Trophoblast cell (in vitro differentiated cells and primary cell): ENCODE measurements at regions not wholly inside any gene's neighbourhood (a gene's known extent, or its start where the extent isn't known, plus 50 kb on each side); places are given as distances from the start of the nearest gene placed in this dataset.

Source experiments
- DNase-seq, 2 donors: peaks; one replicate each; pipeline ENCODE4 v3.0.0-alpha.2; 2016
- H2AFZ ChIP-seq: 2 replicates; pipeline ENCODE4 v1.6.1; 2013; ENCODE audit warnings: low read length, moderate library complexity, mild to moderate bottlenecking; ENCODE audit not compliant: insufficient read depth, poor library complexity
- H2AK5ac ChIP-seq: 2 replicates; pipeline ENCODE4 v1.6.1; 2013; ENCODE audit warnings: mild to moderate bottlenecking, low read length
- H2BK120ac ChIP-seq: 2 replicates; pipeline ENCODE4 v1.6.1; 2013; ENCODE audit warnings: low read length, mild to moderate bottlenecking, moderate library complexity; ENCODE audit not compliant: insufficient read depth, poor library complexity
- H2BK12ac ChIP-seq: 2 replicates; pipeline ENCODE4 v1.6.1; 2013; ENCODE audit warnings: mild to moderate bottlenecking, low read length, moderate library complexity
- H2BK5ac ChIP-seq: 2 replicates; pipeline ENCODE4 v1.6.1; 2013; ENCODE audit warnings: low read length, low read depth, moderate library complexity, mild to moderate bottlenecking; ENCODE audit not compliant: poor library complexity
- H3K14ac ChIP-seq: 2 replicates; pipeline ENCODE4 v1.6.1; 2013; ENCODE audit warnings: mild to moderate bottlenecking, low read length
- H3K18ac ChIP-seq: 2 replicates; pipeline ENCODE4 v1.6.1; 2013; ENCODE audit warnings: mild to moderate bottlenecking, low read length
- H3K23ac ChIP-seq: 2 replicates; pipeline ENCODE4 v1.6.1; 2013; ENCODE audit warnings: low read length
- H3K27ac ChIP-seq: 2 replicates; pipeline ENCODE4 v1.5.1; 2013; ENCODE audit warnings: low read depth, mild to moderate bottlenecking, inconsistent platforms, low read length, moderate library complexity
- H3K27me3 ChIP-seq: 2 replicates; pipeline ENCODE4 v1.6.1; 2013; ENCODE audit warnings: inconsistent platforms, mild to moderate bottlenecking, low read length, moderate library complexity; ENCODE audit not compliant: insufficient read depth
- H3K36me3 ChIP-seq, 2 experiments: 1 replicate in 1 of 2; 2 replicates in 1 of 2; pipeline ENCODE4 v1.6.1; 2013; ENCODE audit warnings: low read length in 2 of 2, mild to moderate bottlenecking in 2 of 2, moderate library complexity in 1 of 2; ENCODE audit not compliant: insufficient read depth in 2 of 2, control insufficient read depth in 1 of 2
- H3K4ac ChIP-seq: 2 replicates; pipeline ENCODE4 v1.6.1; 2013; ENCODE audit warnings: low read depth, mild to moderate bottlenecking, low read length, moderate library complexity
- H3K4me1 ChIP-seq, 2 experiments: 1 replicate in 1 of 2; 2 replicates in 1 of 2; pipeline ENCODE4 v1.6.1; 2013; ENCODE audit warnings: low read length in 2 of 2, mild to moderate bottlenecking in 2 of 2, moderate library complexity in 1 of 2; ENCODE audit not compliant: insufficient read depth in 2 of 2, control insufficient read depth in 1 of 2
- H3K4me2 ChIP-seq: 2 replicates; pipeline ENCODE4 v1.6.1; 2013; ENCODE audit warnings: inconsistent platforms, mild to moderate bottlenecking, low read length, moderate library complexity
- H3K4me3 ChIP-seq: 2 replicates; pipeline ENCODE4 v1.5.1; 2013; ENCODE audit warnings: mild to moderate bottlenecking, low read depth, low read length, inconsistent platforms
- H3K79me1 ChIP-seq: one replicate; pipeline ENCODE4 v1.6.1; 2013; ENCODE audit warnings: low read length
- H3K79me2 ChIP-seq: 2 replicates; pipeline ENCODE4 v1.6.1; 2013; ENCODE audit warnings: low read length, mild to moderate bottlenecking; ENCODE audit not compliant: control insufficient read depth, insufficient read depth, poor library complexity
- H3K9ac ChIP-seq: 2 replicates; pipeline ENCODE4 v1.6.1; 2013; ENCODE audit warnings: mild to moderate bottlenecking, low read length
- H3K9me3 ChIP-seq: 2 replicates; pipeline ENCODE4 v1.6.1; 2013; ENCODE audit warnings: low read depth, mild to moderate bottlenecking, control low read depth, inconsistent platforms, low read length; ENCODE audit not compliant: insufficient read depth
- H4K12ac ChIP-seq: 2 replicates; pipeline ENCODE4 v1.6.1; 2013; ENCODE audit warnings: low read depth, mild to moderate bottlenecking, low read length, moderate library complexity
- H4K8ac ChIP-seq: 2 replicates; pipeline ENCODE4 v1.6.1; 2013; ENCODE audit warnings: low read depth, mild to moderate bottlenecking, low read length, moderate library complexity
- H4K91ac ChIP-seq: one replicate; pipeline ENCODE4 v1.6.1; 2013; ENCODE audit warnings: low read depth, mild to moderate bottlenecking, low read length, moderate library complexity
- WGBS: extraction: QIAGEN DNeasy Blood & Tissue Kit; methylation state at CpG from one replicate; pipeline ENCODE4 v1.1.7; 2013; ENCODE audit warnings: missing lambda C conversion rate; ENCODE audit not compliant: insufficient read length, insufficient coverage; ENCODE audit errors: extremely low coverage; 5-methylcytosine and 5-hydroxymethylcytosine counted together

DNA sequence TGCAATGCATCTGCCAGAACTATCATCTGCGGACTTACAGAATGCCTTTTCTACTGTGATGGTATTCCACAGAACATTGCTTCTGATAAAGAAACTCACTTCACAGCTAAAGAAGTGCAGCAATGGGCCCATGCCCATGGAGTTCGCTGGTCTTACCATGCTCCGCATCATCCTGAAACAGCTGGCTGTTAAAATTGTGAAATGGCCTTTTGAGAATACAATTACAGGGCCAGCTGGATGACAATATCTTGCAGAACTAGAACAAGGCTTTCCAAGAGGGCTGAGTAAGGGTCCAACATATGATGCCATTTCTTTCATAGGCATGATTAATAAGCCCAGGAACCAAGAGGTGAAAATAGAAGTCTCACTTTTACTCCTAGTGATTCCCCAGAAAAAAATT lies 104.1 kb upstream of the ADCY1 start:
- Histone ChIP-seq H3K79me2 (no peaks in the 10 kb centered on the region), H3K4ac (no peak overlapping the region), H2AFZ (no peak overlapping the region), H3K23ac (no peak overlapping the region), H4K91ac (no peak overlapping the region), H3K9me3 (no peaks in the 10 kb centered on the region), H2AK5ac (no peak overlapping the region), H4K12ac (no peak overlapping the region), H3K9ac (no peak overlapping the region), H3K79me1 (no peaks in the 10 kb centered on the region), H3K36me3 (no peaks in the 10 kb centered on the region), H4K8ac (no peak overlapping the region), H2BK120ac (no peak overlapping the region), H3K27ac (no peak overlapping the region), H2BK12ac (no peak overlapping the region), H3K4me2 (no peak overlapping the region), H3K4me3 (no peak overlapping the region), H3K4me1 (no peaks in the 10 kb centered on the region), H2BK5ac (no peak overlapping the region), H3K14ac (no peak overlapping the region), H3K27me3 (no peaks in the 10 kb centered on the region), H3K18ac (no peak overlapping the region)
- WGBS = no CpG with 5 or more reads among the region's 3 CpGs
- DNase-seq = no peak

DNA sequence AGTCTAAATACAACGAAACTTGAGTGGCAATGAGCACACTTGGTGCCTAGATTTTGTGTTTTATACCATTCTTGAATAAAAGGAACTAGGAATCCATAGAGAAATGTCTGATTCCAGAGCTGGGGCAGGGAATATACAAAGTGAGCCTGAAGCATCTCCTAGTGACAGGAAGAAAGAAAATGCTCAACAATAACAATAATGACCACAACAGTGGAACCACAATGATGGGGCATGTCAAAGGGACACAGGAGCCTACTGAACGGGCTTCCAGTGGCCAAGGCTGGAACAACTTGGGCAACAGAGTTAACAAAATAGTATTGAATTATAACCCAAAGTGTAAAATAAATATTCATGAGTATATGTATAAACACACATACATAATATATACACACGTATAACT lies 94.4 kb upstream of the ADCY1 start:
- Histone ChIP-seq H2AK5ac (no peak overlapping the region), H3K9ac (no peak overlapping the region), H3K4ac (no peak overlapping the region), H3K4me1 (no peaks in the 10 kb centered on the region), H3K14ac (no peak overlapping the region), H3K79me2 (no peaks in the 10 kb centered on the region), H3K4me2 (no peak overlapping the region), H3K36me3 (no peaks in the 10 kb centered on the region), H3K18ac (no peak overlapping the region), H4K12ac (no peak overlapping the region), H3K79me1 (no peaks in the 10 kb centered on the region), H2BK120ac (no peak overlapping the region), H4K91ac (no peak overlapping the region), H3K27ac (no peak overlapping the region), H3K4me3 (no peak overlapping the region), H2BK12ac (no peak overlapping the region), H3K23ac (no peak overlapping the region), H2AFZ (no peak overlapping the region), H3K27me3 (no peaks in the 10 kb centered on the region), H3K9me3 (no peaks in the 10 kb centered on the region), H4K8ac (no peak overlapping the region), H2BK5ac (no peak overlapping the region)
- DNase-seq = no peak
- WGBS = no CpG with 5 or more reads among the region's 3 CpGs

DNA sequence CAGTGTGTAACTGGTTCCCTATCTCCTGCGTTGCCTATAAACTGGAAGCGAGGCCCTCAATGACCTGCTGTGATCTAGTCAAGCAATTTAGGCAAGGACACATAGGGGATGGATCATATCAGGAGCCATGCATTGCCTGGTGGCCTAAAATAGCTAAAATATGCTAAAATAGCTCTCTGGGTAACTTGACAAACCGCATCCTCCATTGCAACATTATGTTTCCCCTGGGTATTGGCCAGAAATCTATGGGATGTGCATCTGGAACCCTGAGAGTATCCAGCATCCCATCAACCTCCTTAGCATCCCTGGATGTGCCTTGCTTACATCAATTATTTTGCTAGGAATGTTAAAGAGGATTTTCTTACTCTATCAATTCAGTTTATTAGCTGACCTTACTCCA lies 91.7 kb upstream of the ADCY1 start:
- H3K27ac ChIP-seq = no peak overlapping the region
- peak overlapping the region; percentile 96 for H3K23ac ChIP-seq
- H2AK5ac ChIP-seq = no peak overlapping the region
- no peak overlapping the region for H3K4ac ChIP-seq
- no peak overlapping the region for H2BK12ac ChIP-seq
- no peak overlapping the region for H4K8ac ChIP-seq
- H4K91ac ChIP-seq = no peak overlapping the region
- no CpG with 5 or more reads among the region's 3 CpGs for WGBS
- H2AFZ ChIP-seq = no peak overlapping the region
- H3K9ac ChIP-seq = no peak overlapping the region
- H4K12ac ChIP-seq = no peak overlapping the region
- H3K79me2 ChIP-seq = no peaks in the 10 kb centered on the region
- H3K4me3 ChIP-seq = no peak overlapping the region
- H3K18ac ChIP-seq = no peak overlapping the region
- H3K36me3 ChIP-seq = no peaks in the 10 kb centered on the region
- H3K27me3 ChIP-seq = no peaks in the 10 kb centered on the region
- no peaks in the 10 kb centered on the region for H3K4me1 ChIP-seq
- no peaks in the 10 kb centered on the region for H3K79me1 ChIP-seq
- H3K4me2 ChIP-seq = no peak overlapping the region
- no peak overlapping the region for H2BK5ac ChIP-seq
- peak in 1 of 2 donors; percentile 2 for DNase-seq
- no peaks in the 10 kb centered on the region for H3K9me3 ChIP-seq
- H3K14ac ChIP-seq = no peak overlapping the region
- no peak overlapping the region for H2BK120ac ChIP-seq

DNA sequence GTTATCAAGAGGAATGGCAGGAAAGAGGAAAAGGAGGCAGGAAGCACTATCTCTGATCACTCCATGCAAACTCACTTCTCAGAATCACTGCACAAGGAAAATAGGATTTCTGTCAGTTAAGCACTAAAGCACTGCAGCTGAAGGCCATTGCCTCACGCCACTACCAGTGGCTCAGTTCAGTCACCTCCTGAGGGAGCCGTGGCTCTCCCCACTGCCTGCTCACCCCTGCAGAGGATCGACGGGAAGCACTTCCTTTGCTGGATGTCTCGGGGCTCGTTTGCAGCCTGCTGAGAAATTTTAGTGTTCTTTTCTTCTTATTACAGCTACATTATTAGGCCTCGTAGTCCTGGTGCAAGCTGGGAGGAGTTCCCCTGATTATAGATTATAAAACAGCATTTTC lies 90.1 kb upstream of the ADCY1 start:
- H3K4me1 ChIP-seq = no peaks in the 10 kb centered on the region
- H2AFZ ChIP-seq = no peak overlapping the region
- H3K27me3 ChIP-seq = no peaks in the 10 kb centered on the region
- no peaks in the 10 kb centered on the region for H3K79me1 ChIP-seq
- H3K4me3 ChIP-seq = peak overlapping the region; percentile 20
- no peak overlapping the region for H2BK12ac ChIP-seq
- no peaks in the 10 kb centered on the region for H3K36me3 ChIP-seq
- no peak overlapping the region for H2BK5ac ChIP-seq
- no peak overlapping the region for H3K27ac ChIP-seq
- H3K23ac ChIP-seq = no peak overlapping the region
- no CpG with 5 or more reads among the region's 7 CpGs for WGBS
- H3K4ac ChIP-seq = no peak overlapping the region
- H2AK5ac ChIP-seq = no peak overlapping the region
- H3K9ac ChIP-seq = no peak overlapping the region
- H3K4me2 ChIP-seq = no peak overlapping the region
- no peak overlapping the region for H3K18ac ChIP-seq
- no peak overlapping the region for H3K14ac ChIP-seq
- H3K79me2 ChIP-seq = no peaks in the 10 kb centered on the region
- no peak for DNase-seq
- H4K12ac ChIP-seq = no peak overlapping the region
- H4K8ac ChIP-seq = no peak overlapping the region
- no peaks in the 10 kb centered on the region for H3K9me3 ChIP-seq
- no peak overlapping the region for H4K91ac ChIP-seq
- H2BK120ac ChIP-seq = no peak overlapping the region
